Keratinocyte (primary cell): ENCODE measurements at regions not wholly inside any gene's neighbourhood (a gene's known extent, or its start where the extent isn't known, plus 50 kb on each side); places are given as distances from the start of the nearest gene placed in this dataset.

Source experiments
- DNase-seq: peaks from one replicate; pipeline ENCODE4 v3.0.0-alpha.2; 2011; ENCODE audit warnings: low read depth, missing footprints, low spot score
- FAIRE-seq: peaks from 2 replicates; lab custom pipeline; 2011; peaks lifted over from hg19 to GRCh38; lab: Jason Lieb, UNC
- H2AFZ ChIP-seq: 2 replicates; pipeline ENCODE4 v1.6.0; 2012; ENCODE audit warnings: low read length, control low read depth, inconsistent platforms; ENCODE audit not compliant: control insufficient read depth
- H3K27ac ChIP-seq: 2 replicates; pipeline ENCODE4 v1.5.1; 2011; ENCODE audit warnings: low read length; ENCODE audit not compliant: control insufficient read depth, insufficient read depth
- H3K27me3 ChIP-seq: 3 replicates; pipeline ENCODE4 v1.6.0; 2011; ENCODE audit warnings: low read length; ENCODE audit not compliant: control insufficient read depth, insufficient read depth; ENCODE audit errors: extremely low read depth
- H3K36me3 ChIP-seq, 2 experiments: 2 replicates in 1 of 2; 3 replicates in 1 of 2; pipeline ENCODE4 v1.5.1; 2011; ENCODE audit warnings: low read length in 2 of 2, mild to moderate bottlenecking in 1 of 2; ENCODE audit not compliant: control insufficient read depth in 2 of 2, insufficient read depth in 2 of 2; ENCODE audit errors: extremely low read depth in 1 of 2
- H3K4me1 ChIP-seq: 3 replicates; pipeline ENCODE4 v1.5.1; 2011; ENCODE audit warnings: low read length; ENCODE audit not compliant: control insufficient read depth, insufficient read depth; ENCODE audit errors: extremely low read depth
- H3K4me2 ChIP-seq: 3 replicates; pipeline ENCODE4 v1.6.0; 2011; ENCODE audit warnings: low read depth, low read length; ENCODE audit not compliant: control insufficient read depth, insufficient read depth; ENCODE audit errors: extremely low read depth
- H3K4me3 ChIP-seq, 3 experiments: fragments of 200-600 bp in 1 of 3; sonication (generic) in 1 of 3; 2 replicates in 2 of 3; 3 replicates in 1 of 3; pipeline ENCODE4 v1.5.1; 2011 to 2016; ENCODE audit warnings: low read length in 3 of 3, mild to moderate bottlenecking in 3 of 3, control low read depth in 2 of 3, inconsistent platforms in 1 of 3, low read depth in 1 of 3, mixed read lengths in 1 of 3, mixed run types in 1 of 3, moderate library complexity in 1 of 3; ENCODE audit not compliant: control insufficient read depth in 2 of 3, insufficient read depth in 2 of 3; ENCODE audit errors: extremely low read depth in 1 of 3
- H3K79me2 ChIP-seq: 2 replicates; pipeline ENCODE4 v1.6.0; 2012; ENCODE audit warnings: low read length; ENCODE audit not compliant: control insufficient read depth, insufficient read depth
- H3K9ac ChIP-seq: 3 replicates; pipeline ENCODE4 v1.6.0; 2011; ENCODE audit warnings: low read length; ENCODE audit not compliant: control insufficient read depth, insufficient read depth; ENCODE audit errors: extremely low read depth
- H3K9me1 ChIP-seq: 3 replicates; pipeline ENCODE4 v1.6.0; 2011; ENCODE audit warnings: low read length; ENCODE audit not compliant: control insufficient read depth, insufficient read depth; ENCODE audit errors: extremely low read depth
- H3K9me3 ChIP-seq: 2 replicates; pipeline ENCODE4 v1.5.1; 2012; ENCODE audit warnings: low read depth, low read length; ENCODE audit not compliant: control insufficient read depth
- H4K20me1 ChIP-seq: 3 replicates; pipeline ENCODE4 v1.6.0; 2011; ENCODE audit warnings: low read length; ENCODE audit not compliant: control insufficient read depth, insufficient read depth; ENCODE audit errors: extremely low read depth
- EZH2 ChIP-seq: IDR thresholded peaks from one replicate; pipeline ENCODE4 v1.6.1; 2012; ENCODE audit warnings: inconsistent platforms, mild to moderate bottlenecking, low read length, moderate library complexity
- dilution Hi-C: fragments of 300-500 bp; cut with MboI; formaldehyde crosslinking; loops from one replicate; pipeline ENCODE4 v1.7.0; 2020; ENCODE audit warnings: low sequenced_read_pairs; ENCODE audit not compliant: extremely low pct_ligation_motif_present
- TF ChIP-seq, protein P1 (sequence below), 3 experiments: IDR thresholded peaks in 1 of 3; conservative IDR thresholded peaks in 1 of 3; optimal IDR thresholded peaks in 1 of 3; 2 replicates in 2 of 3; 3 replicates in 1 of 3; pipeline versions ENCODE3 to v1.5.1; 2011; ENCODE audit warnings: low read length in 3 of 3, mild to moderate bottlenecking in 3 of 3, moderate library complexity in 2 of 3, control low read depth in 1 of 3, inconsistent platforms in 1 of 3; ENCODE audit not compliant: insufficient read depth in 2 of 3; ENCODE audit errors: extremely low read depth in 1 of 3

DNA sequence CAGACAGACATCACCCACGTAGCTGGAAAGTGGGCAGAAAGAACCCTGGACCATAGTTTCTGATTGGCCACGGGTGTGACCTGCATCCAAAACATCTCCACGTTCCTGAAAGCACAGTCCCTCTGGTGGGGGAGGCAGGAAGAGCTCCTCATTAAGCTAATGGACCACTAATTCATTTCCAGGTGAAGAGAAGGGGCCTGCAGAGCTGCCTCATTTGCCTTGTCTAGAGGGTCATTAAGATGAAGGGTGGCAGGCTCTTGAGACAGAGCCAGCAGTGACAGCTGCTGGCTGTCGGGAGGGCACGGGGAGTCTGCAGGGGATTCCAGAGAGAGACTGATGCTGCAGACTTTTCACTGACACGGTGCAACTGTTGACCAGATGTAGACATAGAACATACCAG is 149.6 kb upstream of the OPCML start:
- Histone ChIP-seq H3K4me2 (no peak overlapping the region), H3K9me3 (no peaks in the 10 kb centered on the region), H3K36me3 (no peaks in the 10 kb centered on the region), H3K79me2 (no peaks in the 10 kb centered on the region), H2AFZ (no peak overlapping the region), H3K4me3 (no peak overlapping the region), H3K27ac (no peak overlapping the region), H3K9me1 (no peaks in the 10 kb centered on the region), H4K20me1 (no peaks in the 10 kb centered on the region), H3K9ac (no peak overlapping the region), H3K27me3 (no peaks in the 10 kb centered on the region), H3K4me1 (no peaks in the 10 kb centered on the region)
- TF ChIP-seq, protein P1, sequence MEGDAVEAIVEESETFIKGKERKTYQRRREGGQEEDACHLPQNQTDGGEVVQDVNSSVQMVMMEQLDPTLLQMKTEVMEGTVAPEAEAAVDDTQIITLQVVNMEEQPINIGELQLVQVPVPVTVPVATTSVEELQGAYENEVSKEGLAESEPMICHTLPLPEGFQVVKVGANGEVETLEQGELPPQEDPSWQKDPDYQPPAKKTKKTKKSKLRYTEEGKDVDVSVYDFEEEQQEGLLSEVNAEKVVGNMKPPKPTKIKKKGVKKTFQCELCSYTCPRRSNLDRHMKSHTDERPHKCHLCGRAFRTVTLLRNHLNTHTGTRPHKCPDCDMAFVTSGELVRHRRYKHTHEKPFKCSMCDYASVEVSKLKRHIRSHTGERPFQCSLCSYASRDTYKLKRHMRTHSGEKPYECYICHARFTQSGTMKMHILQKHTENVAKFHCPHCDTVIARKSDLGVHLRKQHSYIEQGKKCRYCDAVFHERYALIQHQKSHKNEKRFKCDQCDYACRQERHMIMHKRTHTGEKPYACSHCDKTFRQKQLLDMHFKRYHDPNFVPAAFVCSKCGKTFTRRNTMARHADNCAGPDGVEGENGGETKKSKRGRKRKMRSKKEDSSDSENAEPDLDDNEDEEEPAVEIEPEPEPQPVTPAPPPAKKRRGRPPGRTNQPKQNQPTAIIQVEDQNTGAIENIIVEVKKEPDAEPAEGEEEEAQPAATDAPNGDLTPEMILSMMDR (optimal IDR thresholded peaks at IDR 0.05 in 1 of 3, IDR thresholded peaks at IDR 0.05 in 1 of 3, conservative IDR thresholded peaks at IDR 0.05 in 1 of 3; ENCODE audit: extremely low read depth in 1 of 3, insufficient read depth in 2 of 3, low read length in 3 of 3): no peak
- no peak for TF ChIP-seq EZH2
- dilution Hi-C loops: no loop called here
- DNase-seq (no peak), FAIRE-seq (no peak)

DNA sequence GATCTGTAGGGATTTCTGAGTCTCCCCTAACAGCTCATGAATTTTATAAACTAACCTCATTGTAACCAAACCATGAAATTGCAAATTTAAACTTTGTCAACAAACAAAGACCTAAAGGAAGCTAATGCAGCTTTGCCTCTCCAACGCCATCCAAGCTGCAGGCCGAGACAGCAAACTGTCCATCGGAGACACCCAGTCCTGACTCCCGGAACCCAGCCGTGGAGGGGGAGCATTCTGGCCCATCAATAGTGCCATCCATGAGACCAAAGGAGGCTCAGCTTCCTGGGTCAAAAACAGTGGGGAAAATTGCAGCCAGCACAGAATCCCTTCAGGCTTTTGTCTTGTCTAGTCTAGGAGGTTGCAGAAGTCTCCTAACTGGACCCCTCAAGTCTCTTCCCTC is 147.6 kb upstream of the OPCML start:
- no peak for DNase-seq
- no peak overlapping the region for H3K4me3 ChIP-seq
- H3K27me3 ChIP-seq: no peaks in the 10 kb centered on the region
- H2AFZ ChIP-seq: no peak overlapping the region
- TF ChIP-seq, protein P1 (optimal IDR thresholded peaks at IDR 0.05 in 1 of 3, IDR thresholded peaks at IDR 0.05 in 1 of 3, conservative IDR thresholded peaks at IDR 0.05 in 1 of 3; ENCODE audit: extremely low read depth in 1 of 3, insufficient read depth in 2 of 3, low read length in 3 of 3): no peak
- TF ChIP-seq EZH2: no peak
- no peaks in the 10 kb centered on the region for H3K4me1 ChIP-seq
- H3K4me2 ChIP-seq: no peak overlapping the region
- no peaks in the 10 kb centered on the region for H3K9me1 ChIP-seq
- no peaks in the 10 kb centered on the region for H3K79me2 ChIP-seq
- H3K27ac ChIP-seq: no peak overlapping the region
- H4K20me1 ChIP-seq: no peaks in the 10 kb centered on the region
- no peak overlapping the region for H3K9ac ChIP-seq
- no peak for FAIRE-seq
- H3K9me3 ChIP-seq: no peaks in the 10 kb centered on the region
- no peaks in the 10 kb centered on the region for H3K36me3 ChIP-seq
- dilution Hi-C loops: no loop called here
